Pulmonary artery endothelial cell (primary cell): ENCODE measurements at regions not wholly inside any gene's neighbourhood (a gene's known extent, or its start where the extent isn't known, plus 50 kb on each side); places are given as distances from the start of the nearest gene placed in this dataset.
"Not testable (repeated sequence)": the region's sequence is repeated elsewhere in the genome, so short reads cannot be mapped to it uniquely, and the experiment has no call there.

ENCODE experiments used
- DNase-seq: peaks from one replicate; pipeline ENCODE4 v3.0.0-alpha.2; 2011; ENCODE audit warnings: low read depth, low spot score

GRCh38 chr1:82121421-82121820 is 320.7 kb downstream of the ADGRL2 start:
- no peak for DNase-seq

DNA sequence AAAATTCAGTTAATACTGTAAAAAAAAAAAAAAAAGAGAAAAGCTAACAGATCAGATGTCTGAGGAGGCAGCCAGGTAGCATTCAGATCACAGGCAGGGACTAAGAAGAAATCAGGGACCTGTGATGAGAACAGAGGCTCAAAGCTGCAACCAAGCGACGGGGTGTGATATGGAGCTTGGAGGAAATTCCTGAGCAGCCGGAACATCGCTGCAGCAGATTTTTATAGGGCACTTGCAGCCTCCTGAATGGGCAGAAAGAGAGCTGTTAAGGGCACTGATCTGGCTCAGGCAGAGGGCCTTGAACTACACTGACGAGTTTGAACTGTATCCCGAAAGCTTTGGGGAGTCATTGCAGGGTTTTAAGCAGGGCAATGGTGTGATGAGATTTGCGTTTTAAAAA is 315.4 kb downstream of the ADGRL2 start:
- no peak for DNase-seq

- DNase-seq: no peak
Measured at GRCh38 chr1:82114887-82115286, 314.2 kb downstream of the ADGRL2 start.

DNA sequence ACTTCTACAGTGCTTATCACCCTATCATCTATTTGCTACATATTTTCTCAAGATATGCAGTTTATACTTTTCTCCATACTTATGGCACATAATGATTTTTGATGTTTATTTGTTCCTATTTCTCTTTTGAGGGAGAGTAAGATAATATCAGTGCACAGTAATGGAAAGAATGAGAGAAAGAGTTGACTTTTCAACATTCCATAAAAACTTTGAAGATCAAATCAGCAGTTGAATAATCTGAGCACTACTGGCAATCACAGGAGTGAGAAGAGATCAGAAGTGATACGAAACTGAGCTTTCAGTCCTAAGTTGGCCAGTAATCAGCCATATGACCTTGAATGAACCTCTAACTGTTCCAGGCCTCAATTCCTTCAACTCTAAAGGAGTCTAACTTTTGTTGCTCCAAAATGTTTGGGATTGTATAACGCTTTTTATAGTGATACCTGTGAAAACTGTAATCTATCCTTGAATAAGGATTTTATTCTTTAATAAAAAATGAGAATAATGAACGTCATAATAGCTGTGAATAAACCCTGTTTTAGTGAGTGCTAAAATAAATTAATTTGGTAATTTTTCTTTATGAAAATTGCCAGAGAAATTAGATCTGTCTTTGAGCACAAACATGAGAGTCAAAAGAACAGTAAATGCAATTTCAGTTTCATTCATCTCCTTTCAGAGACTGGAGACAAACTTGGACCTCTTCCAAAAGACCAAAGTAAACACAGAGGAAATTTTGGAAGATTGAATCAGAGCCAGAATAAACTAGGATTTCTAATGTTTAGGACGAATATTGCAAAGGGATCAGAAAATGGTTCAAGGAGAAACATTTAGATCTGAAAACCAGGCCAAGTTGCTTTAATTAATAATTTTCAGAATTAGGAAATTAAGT is 309.9 kb downstream of the ADGRL2 start:
- no peak for DNase-seq

DNA sequence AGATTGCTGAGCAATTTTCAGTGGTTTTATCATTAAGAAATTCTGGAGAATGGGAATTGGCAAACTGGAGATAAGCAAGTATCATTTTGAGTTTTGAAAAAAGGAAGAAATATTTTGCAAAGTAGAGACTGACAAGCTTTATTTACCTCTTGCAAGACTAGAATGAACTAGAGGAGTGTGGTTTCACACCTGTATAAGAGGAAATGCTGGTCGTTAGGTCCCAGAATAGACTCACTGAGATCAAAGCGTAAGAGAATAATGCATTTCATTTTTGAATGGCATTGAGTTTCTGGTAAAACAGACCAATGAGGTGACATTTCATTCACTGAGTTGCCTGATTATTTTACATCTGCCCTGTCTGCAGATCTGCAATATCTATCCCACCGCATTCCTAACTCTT is 308.1 kb downstream of the ADGRL2 start:
- DNase-seq: no peak

GRCh38 chr1:82106672-82107071 is 305.9 kb downstream of the ADGRL2 start:
- no peak for DNase-seq

- no peak for DNase-seq
Measured at GRCh38 chr1:82099170-82099569, 298.4 kb downstream of the ADGRL2 start.

GRCh38 chr1:82094136-82094535 is 293.4 kb downstream of the ADGRL2 start:
- no peak for DNase-seq

- DNase-seq: no peak
Measured at GRCh38 chr1:82091729-82092128, 291.0 kb downstream of the ADGRL2 start.

GRCh38 chr1:82091265-82091664 is 290.5 kb downstream of the ADGRL2 start:
- no peak for DNase-seq

GRCh38 chr1:82090104-82090503 is 289.4 kb downstream of the ADGRL2 start:
- no peak for DNase-seq

DNA sequence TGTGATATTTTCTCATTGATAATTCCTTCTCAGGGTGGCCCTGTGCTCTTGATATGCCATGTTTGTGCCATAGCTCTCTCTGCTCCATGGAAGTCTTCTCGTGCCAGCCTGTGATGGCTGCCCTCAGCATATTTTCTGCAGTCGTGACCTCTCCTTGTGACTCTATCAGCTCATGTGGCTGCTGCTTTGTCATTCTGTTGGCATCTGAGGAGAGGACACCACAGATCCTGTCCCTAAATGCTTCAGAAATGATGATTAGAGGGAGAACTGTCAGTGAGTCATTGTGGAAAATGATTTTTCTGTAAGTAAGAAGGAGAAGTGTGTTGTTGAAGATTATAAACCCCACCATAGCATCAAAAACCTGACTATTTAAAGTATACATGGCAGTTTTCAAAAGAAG is 286.0 kb downstream of the ADGRL2 start:
- DNase-seq: no peak

GRCh38 chr1:82079607-82080006 is 278.9 kb downstream of the ADGRL2 start:
- no peak for DNase-seq

- no peak for DNase-seq
Measured at GRCh38 chr1:82073659-82074058, 272.9 kb downstream of the ADGRL2 start.

DNA sequence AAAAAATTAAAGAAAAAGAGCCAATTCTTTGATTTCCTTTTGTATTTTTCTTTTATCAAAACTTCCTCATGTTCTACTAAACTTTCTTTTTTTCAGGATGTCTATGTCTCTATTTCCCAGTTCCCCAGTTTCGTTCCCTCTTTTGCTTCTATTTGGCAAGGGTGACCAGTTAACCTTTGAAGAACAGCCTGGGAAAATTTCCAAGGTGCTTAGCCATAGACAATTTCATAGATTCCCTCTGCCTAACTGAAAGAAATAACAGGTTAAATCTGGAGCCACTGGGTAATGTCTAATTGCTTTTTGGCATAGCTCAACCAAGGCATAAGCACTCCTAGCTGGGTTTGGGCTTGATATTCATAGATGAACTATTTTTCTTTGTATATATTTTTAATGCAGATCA is 272.3 kb downstream of the ADGRL2 start:
- DNase-seq: no peak

- DNase-seq: no peak
Measured at GRCh38 chr1:82065916-82066315, 265.2 kb downstream of the ADGRL2 start.

DNA sequence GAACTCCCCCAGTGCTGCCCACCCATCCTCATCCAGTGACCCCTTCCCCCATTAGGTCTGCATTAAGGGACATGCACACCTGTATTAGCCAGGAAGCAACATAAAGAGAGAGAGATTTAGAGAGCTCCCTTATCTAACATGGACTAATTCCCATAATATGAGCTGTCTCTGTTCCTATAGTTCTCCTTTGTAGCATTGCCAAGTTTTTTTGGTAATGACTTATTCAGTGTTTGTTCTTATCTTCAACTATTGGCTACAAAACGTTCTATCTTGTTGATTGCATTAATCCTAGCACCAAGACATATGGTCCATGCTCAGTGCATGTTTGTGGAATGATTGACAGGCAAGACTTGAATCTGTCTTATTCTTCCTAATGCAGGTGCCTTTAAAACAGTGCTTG is 264.0 kb downstream of the ADGRL2 start:
- no peak for DNase-seq

DNA sequence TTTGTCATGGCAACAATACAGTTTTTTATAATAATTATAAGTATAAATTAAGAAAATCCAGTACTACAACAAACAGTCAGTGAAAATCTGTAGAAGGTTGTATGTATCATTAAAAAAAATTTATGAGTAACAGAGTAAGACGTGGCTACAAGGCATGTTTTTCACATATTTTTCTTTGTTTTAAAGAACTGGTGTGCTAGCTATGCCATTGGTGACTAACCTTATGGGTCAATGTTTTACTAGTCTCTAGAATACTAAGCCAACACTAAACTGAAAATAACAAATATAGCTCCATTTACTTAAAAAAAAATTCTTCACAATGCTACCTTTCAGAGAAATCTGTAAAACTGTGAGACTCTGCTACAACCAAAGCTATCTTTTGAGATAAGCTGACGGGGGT is 261.5 kb downstream of the ADGRL2 start:
- DNase-seq: no peak

DNA sequence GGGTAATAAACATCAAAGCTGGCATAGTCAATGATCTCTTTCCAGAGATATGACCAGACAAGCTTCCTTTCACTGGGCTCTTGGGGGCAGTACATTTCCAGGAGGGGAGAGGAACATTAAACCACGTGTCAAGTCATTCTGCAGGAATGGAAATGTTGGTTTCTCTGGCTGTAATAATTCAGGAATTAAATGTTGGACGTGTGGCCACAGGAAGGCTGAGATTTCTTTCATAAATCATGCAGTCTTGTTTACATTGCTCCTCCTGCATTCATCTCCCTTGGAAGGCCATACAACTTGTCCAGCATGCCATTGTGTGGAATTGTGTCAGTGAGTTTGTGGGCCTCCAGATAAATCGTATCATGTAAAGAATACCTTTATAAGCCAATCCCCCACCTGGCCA is 259.2 kb downstream of the ADGRL2 start:
- DNase-seq: no peak

- DNase-seq: no peak
Measured at GRCh38 chr1:82057011-82057410, 256.3 kb downstream of the ADGRL2 start.

DNA sequence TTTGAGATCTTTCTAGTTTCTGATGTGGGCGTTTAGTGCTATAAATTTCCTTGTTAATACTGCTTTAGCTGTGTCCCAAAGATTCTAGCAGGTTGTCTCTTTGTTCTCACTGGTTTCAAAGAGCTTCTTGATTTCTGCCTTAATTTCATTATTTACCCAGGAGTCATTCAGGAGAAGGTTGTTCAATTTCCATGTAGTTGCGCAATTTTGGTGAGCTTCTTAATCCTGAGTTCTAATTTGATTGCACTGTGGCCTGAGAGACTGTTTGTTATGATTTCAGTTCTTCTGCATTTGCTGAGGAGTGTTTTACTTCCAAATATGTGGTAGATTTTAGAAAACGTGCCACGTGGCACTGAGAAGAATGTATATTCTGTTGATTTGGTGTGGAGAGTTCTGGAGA is 254.6 kb downstream of the ADGRL2 start:
- not testable (repeated sequence) for DNase-seq

DNA sequence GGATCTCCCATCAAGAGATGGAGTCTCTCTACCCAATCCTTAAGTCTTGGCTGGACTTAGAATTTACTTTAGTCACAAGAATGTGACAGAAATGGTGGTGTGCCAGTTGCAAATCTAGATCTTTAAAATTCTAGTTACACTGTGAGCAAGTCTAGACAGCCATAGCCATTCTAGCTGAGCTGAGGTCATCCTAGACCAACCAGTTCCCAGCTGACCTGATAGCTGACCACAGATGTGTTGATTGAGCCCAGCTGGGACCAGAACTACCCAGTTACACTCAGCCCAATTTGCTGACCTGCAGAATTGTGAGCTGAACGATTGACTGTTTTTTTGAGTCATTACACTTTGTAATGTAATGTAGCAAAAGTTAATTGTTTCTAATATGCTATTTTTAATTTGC is 251.8 kb downstream of the ADGRL2 start:
- DNase-seq: no peak

GRCh38 chr1:82048596-82048995 is 247.9 kb downstream of the ADGRL2 start:
- DNase-seq: no peak

GRCh38 chr1:82045221-82045620 is 244.5 kb downstream of the ADGRL2 start:
- DNase-seq: no peak
